Aorta (tissue), 5 donors: ENCODE measurements at regions not wholly inside any gene's neighbourhood (a gene's known extent, or its start where the extent isn't known, plus 50 kb on each side); places are given as distances from the start of the nearest gene placed in this dataset.

ENCODE experiments used
- ATAC-seq: fragments of 200-7000 bp; cut with Tn5 transposase; one replicate; pipeline ENCODE4 v1.9.1; 2022; ENCODE audit warnings: moderate library complexity; ENCODE audit not compliant: low FRiP score
- DNase-seq, 2 donors: peaks; one replicate each; pipeline ENCODE4 v3.0.0-alpha.2; 2020
- H3K27ac ChIP-seq, 2 donors: one replicate each; pipeline ENCODE4 v1.5.1; 2013; ENCODE audit warnings: low read length in 2 of 2, mild to moderate bottlenecking in 2 of 2, moderate library complexity in 2 of 2, control low read depth in 1 of 2, inconsistent platforms in 1 of 2, low read depth in 1 of 2
- H3K27me3 ChIP-seq, 2 donors: one replicate each; pipeline ENCODE4 v1.6.1; 2013; ENCODE audit warnings: control low read depth in 1 of 2, low read length in 1 of 2, mild to moderate bottlenecking in 1 of 2, moderate library complexity in 1 of 2; ENCODE audit not compliant: insufficient read depth in 2 of 2, control insufficient read depth in 1 of 2
- H3K36me3 ChIP-seq, 2 donors: one replicate each; pipeline ENCODE4 v1.6.1; 2013; ENCODE audit warnings: control low read depth in 1 of 2, low read length in 1 of 2, mild to moderate bottlenecking in 1 of 2; ENCODE audit not compliant: insufficient read depth in 2 of 2, control insufficient read depth in 1 of 2
- H3K4me1 ChIP-seq, 2 donors: one replicate each; pipeline ENCODE4 v1.6.1; 2013; ENCODE audit warnings: low read length in 2 of 2, control low read depth in 1 of 2, mild to moderate bottlenecking in 1 of 2, moderate library complexity in 1 of 2; ENCODE audit not compliant: insufficient read depth in 2 of 2, control insufficient read depth in 1 of 2
- H3K4me3 ChIP-seq, 2 donors: one replicate each; pipeline ENCODE4 v1.5.1; 2013; ENCODE audit warnings: low read length in 2 of 2, control low read depth in 1 of 2, mild to moderate bottlenecking in 1 of 2
- H3K9me3 ChIP-seq: one replicate; pipeline ENCODE4 v1.6.1; 2013; ENCODE audit warnings: mild to moderate bottlenecking, low read length; ENCODE audit not compliant: control insufficient read depth
- WGBS, 2 donors: extraction: QIAGEN DNeasy Blood & Tissue Kit; methylation state at CpG; one replicate each; pipeline ENCODE4 v1.1.7; 2013; 5-methylcytosine and 5-hydroxymethylcytosine counted together
- intact Hi-C, 2 donors: fragments of 100-400 bp; cut with DNase I; formaldehyde crosslinking; loops; one replicate each; pipeline versions ENCODE4 v1.14.2 to v1.15.0; 2022
- donor health status: healthy with polysubstance abuse.
- donor health status: Bipolar disorder and iron deficiency.
- donor health status: DM: no; HTN: no; CAD: no.
- donor health status: DM: no; HTN: no; CAD: no.
- donor health status: DM: yes; HTN: yes; CAD: no.

GRCh38 chr3:81920816-81921215 lies 159.4 kb upstream of the GBE1 start:
- intact Hi-C loops, result no loop called here
- ATAC-seq (no peak), DNase-seq (no peak)
- peaks cover 0 to 2% of the 10 kb centered on the region in 2 donors for H3K27me3 ChIP-seq
- 24 to 38% methylated on average over 1 of the region's 1 CpG for WGBS, 2 donors
- H3K4me1 ChIP-seq, result no peaks in the 10 kb centered on the region
- peaks cover 3% of the 10 kb centered on the region for H3K9me3 ChIP-seq
- H3K36me3 ChIP-seq, result no peaks in the 10 kb centered on the region
- no peak overlapping the region for H3K4me3 ChIP-seq
- H3K27ac ChIP-seq, result no peak overlapping the region

- Histone ChIP-seq H3K27ac (no peak overlapping the region), H3K4me1 (no peaks in the 10 kb centered on the region), H3K9me3 (peaks cover 3% of the 10 kb centered on the region), H3K36me3 (no peaks in the 10 kb centered on the region), H3K27me3 (peaks cover 0 to 2% of the 10 kb centered on the region in 2 donors), H3K4me3 (no peak overlapping the region)
- WGBS, 2 donors, result 74 to 79% methylated on average over 1 of the region's 1 CpG
- intact Hi-C loops, result no loop called here
- DNase-seq (no peak), ATAC-seq (no peak)
Measured at GRCh38 chr3:81916890-81917289, 155.4 kb upstream of the GBE1 start.

- no peaks in the 10 kb centered on the region for H3K36me3 ChIP-seq
- no peaks in the 10 kb centered on the region for H3K9me3 ChIP-seq
- H3K27me3 ChIP-seq, result no peaks in the 10 kb centered on the region
- DNase-seq (no peak), ATAC-seq (no peak)
- H3K4me3 ChIP-seq, result no peak overlapping the region
- H3K4me1 ChIP-seq, result no peaks in the 10 kb centered on the region
- H3K27ac ChIP-seq, result no peak overlapping the region
- intact Hi-C loops, result no loop called here
- 75 to 82% methylated on average over 1 of the region's 1 CpG for WGBS, 2 donors
Measured at GRCh38 chr3:81913886-81914663, 152.6 kb upstream of the GBE1 start.

- WGBS, 2 donors, result 70 to 84% methylated on average over 2 of the region's 2 CpGs
- Histone ChIP-seq H3K27me3 (no peaks in the 10 kb centered on the region), H3K4me3 (no peak overlapping the region), H3K4me1 (no peaks in the 10 kb centered on the region), H3K36me3 (no peaks in the 10 kb centered on the region), H3K27ac (no peak overlapping the region), H3K9me3 (no peaks in the 10 kb centered on the region)
- ATAC-seq (no peak), DNase-seq (no peak)
- intact Hi-C loops, result no loop called here
Measured at GRCh38 chr3:81911221-81911620, 149.8 kb upstream of the GBE1 start.

- Histone ChIP-seq H3K4me3 (no peak overlapping the region), H3K27ac (no peak overlapping the region), H3K36me3 (no peaks in the 10 kb centered on the region), H3K27me3 (no peaks in the 10 kb centered on the region), H3K9me3 (no peaks in the 10 kb centered on the region), H3K4me1 (no peaks in the 10 kb centered on the region)
- ATAC-seq (no peak), DNase-seq (no peak)
- intact Hi-C loops, result no loop called here
- WGBS, 2 donors, result 24 to 31% methylated on average over 5 of the region's 5 CpGs
Measured at GRCh38 chr3:81910244-81910852, 148.9 kb upstream of the GBE1 start.

- H3K36me3 ChIP-seq, result no peaks in the 10 kb centered on the region
- intact Hi-C loops, result no loop called here
- H3K9me3 ChIP-seq, result no peaks in the 10 kb centered on the region
- ATAC-seq, result no peak
- H3K27me3 ChIP-seq, result no peaks in the 10 kb centered on the region
- no peaks in the 10 kb centered on the region for H3K4me1 ChIP-seq
- no peak overlapping the region for H3K4me3 ChIP-seq
- WGBS, 2 donors, result 65 to 72% methylated on average over 3 of the region's 3 CpGs
- no peak overlapping the region for H3K27ac ChIP-seq
- no peak for DNase-seq
Measured at GRCh38 chr3:81909796-81910195, 148.4 kb upstream of the GBE1 start.

GRCh38 chr3:81908561-81908960 lies 147.1 kb upstream of the GBE1 start:
- Histone ChIP-seq H3K27ac (no peak overlapping the region), H3K36me3 (no peaks in the 10 kb centered on the region)
- 72 to 74% methylated on average over 5 of the region's 5 CpGs for WGBS, 2 donors

GRCh38 chr3:81898336-81898735 lies 136.9 kb upstream of the GBE1 start:
- intact Hi-C loops, result no loop called here
- no peak overlapping the region for H3K27ac ChIP-seq
- DNase-seq (no peak), ATAC-seq (no peak)
- no peaks in the 10 kb centered on the region for H3K4me1 ChIP-seq
- no peaks in the 10 kb centered on the region for H3K9me3 ChIP-seq
- no peaks in the 10 kb centered on the region for H3K36me3 ChIP-seq
- no peaks in the 10 kb centered on the region for H3K27me3 ChIP-seq
- H3K4me3 ChIP-seq, result no peak overlapping the region
- WGBS, 2 donors, result 66 to 71% methylated on average over 1 of the region's 1 CpG

More at GRCh38 chr3:81908561-81908960, 147.1 kb upstream of the GBE1 start:
- Histone ChIP-seq H3K4me3 (no peak overlapping the region), H3K27me3 (peaks cover 0 to 2% of the 10 kb centered on the region in 2 donors), H3K9me3 (no peaks in the 10 kb centered on the region), H3K4me1 (no peaks in the 10 kb centered on the region)
- DNase-seq (no peak), ATAC-seq (no peak)
- intact Hi-C loops, result no loop called here

GRCh38 chr3:81894598-81894997 lies 133.2 kb upstream of the GBE1 start:
- Histone ChIP-seq H3K4me3 (no peak overlapping the region), H3K9me3 (no peaks in the 10 kb centered on the region), H3K36me3 (no peaks in the 10 kb centered on the region), H3K4me1 (no peaks in the 10 kb centered on the region), H3K27ac (no peak overlapping the region), H3K27me3 (no peaks in the 10 kb centered on the region)
- 57 to 65% methylated on average over 4 of the region's 4 CpGs for WGBS, 2 donors
- no peak for ATAC-seq
- no peak for DNase-seq
- intact Hi-C loops, result no loop called here
